DMS 273 (cell line): ENCODE measurements at regions not wholly inside any gene's neighbourhood (a gene's known extent, or its start where the extent isn't known, plus 50 kb on each side); places are given as distances from the start of the nearest gene placed in this dataset.
"Not testable (repeated sequence)": the region's sequence is repeated elsewhere in the genome, so short reads cannot be mapped to it uniquely, and the experiment has no call there.

Experiments
- DNase-seq: peaks from one replicate; lab custom pipeline; 2025; ENCODE audit not compliant: unreplicated experiment; lab: John Stamatoyannopoulos, UW

GRCh38 chr4:66855956-66856355 is 689.3 kb downstream of the CENPC start:
- peak; percentile 20 for DNase-seq

GRCh38 chr4:66853845-66854244 is 691.5 kb downstream of the CENPC start:
- DNase-seq, result no peak

- DNase-seq, result no peak
Measured at GRCh38 chr4:66852843-66853242, 692.5 kb downstream of the CENPC start.

GRCh38 chr4:66849596-66849995 is 695.7 kb downstream of the CENPC start:
- no peak for DNase-seq

- DNase-seq, result no peak
Measured at GRCh38 chr4:66842724-66843088, 702.6 kb downstream of the CENPC start.

GRCh38 chr4:66842026-66842723 is 703.1 kb downstream of the CENPC start:
- DNase-seq, result no peak

GRCh38 chr4:66840178-66840577 is 705.1 kb downstream of the CENPC start:
- DNase-seq, result no peak

- no peak for DNase-seq
Measured at GRCh38 chr4:66837279-66837922, 707.9 kb downstream of the CENPC start.

GRCh38 chr4:66829310-66829709 is 716.0 kb downstream of the CENPC start:
- no peak for DNase-seq

- no peak for DNase-seq
Measured at GRCh38 chr4:66820681-66821080, 724.6 kb downstream of the CENPC start.

- DNase-seq, result no peak
Measured at GRCh38 chr4:66814277-66814676, 731.0 kb downstream of the CENPC start.

GRCh38 chr4:66805582-66805981 is 739.7 kb downstream of the CENPC start:
- DNase-seq, result no peak

GRCh38 chr4:66804979-66805378 is 740.3 kb downstream of the CENPC start:
- DNase-seq, result no peak

- no peak for DNase-seq
Measured at GRCh38 chr4:66797608-66798007, 747.7 kb downstream of the CENPC start.

- DNase-seq, result no peak
Measured at GRCh38 chr4:66795724-66796123, 749.6 kb downstream of the CENPC start.

GRCh38 chr4:66794390-66795034 is 750.8 kb downstream of the CENPC start:
- no peak for DNase-seq

GRCh38 chr4:66791686-66792085 is 753.6 kb downstream of the CENPC start:
- DNase-seq, result no peak

GRCh38 chr4:66785479-66785878 is 759.8 kb downstream of the CENPC start:
- DNase-seq, result no peak

- DNase-seq, result not testable (repeated sequence)
Measured at GRCh38 chr4:66782751-66783150, 762.6 kb downstream of the CENPC start.

GRCh38 chr4:66777097-66777496 is 768.2 kb downstream of the CENPC start:
- peak; percentile 12 for DNase-seq

- no peak for DNase-seq
Measured at GRCh38 chr4:66769441-66769840, 775.9 kb downstream of the CENPC start.

GRCh38 chr4:66767442-66767841 is 777.9 kb downstream of the CENPC start:
- DNase-seq, result no peak
